ENCODE measurements at regions not wholly inside any gene's neighbourhood (a gene's known extent, or its start where the extent isn't known, plus 50 kb on each side); places are given as distances from the start of the nearest gene placed in this dataset.
A peak's percentile ranks its signal among the peaks of the same experiment; 100 is the strongest.

GRCh38 chr2:60641811-60642788 is 88.6 kb upstream of the BCL11A start:
- DNase-seq (ENCODE audit: low spot score in 2 of 2) (no peak), ATAC-seq (peak; percentile 48)
- H3K9me3 Mint-ChIP-seq, result no peaks in the 10 kb centered on the region
- no peak overlapping the region for H3K4me3 Mint-ChIP-seq
- no peak overlapping the region for H3K27ac Mint-ChIP-seq
- peaks cover 6% of the 10 kb centered on the region for H3K4me1 Mint-ChIP-seq
- no peaks in the 10 kb centered on the region for H3K36me3 Mint-ChIP-seq

DNA sequence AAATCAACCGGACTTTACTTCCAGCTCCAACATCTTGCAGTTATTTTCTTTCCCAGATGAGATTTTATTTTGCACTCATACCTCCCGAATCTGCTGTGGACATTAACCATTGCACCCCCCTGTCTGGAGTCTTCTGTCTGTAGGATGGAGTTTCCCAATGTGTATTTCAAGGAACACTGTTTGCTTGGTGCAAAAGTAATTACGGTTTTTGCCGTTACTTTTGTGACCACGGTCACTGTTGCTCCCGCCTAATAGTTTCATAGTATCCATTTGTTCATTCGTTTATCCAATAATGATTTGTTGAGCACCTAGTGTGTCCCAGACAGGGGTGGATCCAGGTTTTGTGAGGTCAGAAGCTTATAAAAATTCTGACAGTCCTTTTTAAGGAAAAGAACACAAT is 90.3 kb upstream of the BCL11A start:
- Mint-ChIP-seq H3K36me3 (no peaks in the 10 kb centered on the region), H3K4me3 (no peak overlapping the region), H3K9me3 (no peaks in the 10 kb centered on the region), H3K4me1 (peaks cover 6% of the 10 kb centered on the region), H3K27ac (no peak overlapping the region)
- no peak for ATAC-seq
- no peak for DNase-seq (ENCODE audit: low spot score in 2 of 2)

DNA sequence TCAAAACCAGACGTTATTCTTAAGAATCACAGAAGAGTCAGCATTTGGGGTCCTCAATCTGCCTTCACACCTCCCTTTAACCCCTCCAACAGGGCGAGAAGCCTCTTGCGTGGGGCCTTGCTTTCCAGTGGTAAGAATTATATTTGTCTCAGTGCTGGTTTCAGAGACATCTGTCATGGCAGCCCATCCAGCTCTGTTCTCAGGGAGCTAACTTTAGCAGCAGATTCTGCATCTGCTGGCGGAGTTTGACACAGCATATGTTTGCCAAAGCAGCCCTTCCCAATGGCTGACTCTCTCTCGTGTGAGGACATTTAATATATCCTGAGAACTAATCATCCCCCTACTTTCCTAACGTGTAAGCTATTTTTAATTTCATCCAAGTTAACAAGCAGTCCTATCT is 91.5 kb upstream of the BCL11A start:
- no peaks in the 10 kb centered on the region for H3K36me3 Mint-ChIP-seq
- ATAC-seq (no peak), DNase-seq (ENCODE audit: low spot score in 2 of 2) (no peak)
- H3K27ac Mint-ChIP-seq, result no peak overlapping the region
- no peak overlapping the region for H3K4me3 Mint-ChIP-seq
- H3K9me3 Mint-ChIP-seq, result no peaks in the 10 kb centered on the region
- H3K4me1 Mint-ChIP-seq, result peaks cover 6% of the 10 kb centered on the region

DNA sequence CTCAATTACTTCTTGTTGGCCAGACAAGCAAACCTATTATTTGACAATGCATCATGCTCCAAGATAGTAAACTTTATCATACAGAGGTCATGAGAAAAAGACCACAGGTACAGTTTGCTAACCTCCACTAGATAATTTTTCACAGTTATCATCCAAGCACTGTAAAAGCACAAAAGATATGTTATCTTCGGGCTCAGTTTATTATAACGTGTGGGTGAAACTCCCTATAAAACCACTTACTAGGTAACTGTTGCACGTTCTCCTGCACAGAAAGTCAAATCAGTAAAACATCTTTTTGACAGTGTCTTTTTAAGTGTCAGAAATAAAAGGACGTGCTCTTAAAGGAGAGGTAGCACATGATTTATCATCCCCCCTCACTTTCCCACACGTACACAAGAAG is 94.7 kb upstream of the BCL11A start:
- Mint-ChIP-seq H3K4me1 (no peaks in the 10 kb centered on the region), H3K27ac (no peak overlapping the region), H3K36me3 (no peaks in the 10 kb centered on the region), H3K9me3 (no peaks in the 10 kb centered on the region), H3K4me3 (no peak overlapping the region)
- DNase-seq (ENCODE audit: low spot score in 2 of 2) (no peak), ATAC-seq (no peak)

DNA sequence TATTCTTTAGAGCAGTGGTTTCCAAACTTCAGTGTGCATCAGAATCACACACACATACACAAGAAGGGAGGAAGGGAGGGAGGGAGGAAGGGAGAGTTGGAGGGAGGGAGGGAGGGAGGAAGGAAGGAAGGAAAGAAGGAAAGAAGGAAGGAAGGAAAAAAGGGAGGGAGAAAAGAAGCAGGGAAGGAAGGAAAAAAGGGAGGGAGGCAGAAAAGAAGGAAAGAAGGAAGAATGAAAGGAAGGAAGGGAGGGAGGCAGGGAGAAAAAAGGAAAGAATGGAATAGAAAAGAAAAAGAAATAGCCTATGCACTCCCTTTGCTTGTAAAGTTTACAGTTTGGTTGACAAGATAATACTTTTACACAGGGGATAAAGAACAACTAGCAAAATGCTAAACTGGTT is 96.3 kb upstream of the BCL11A start:
- H3K4me3 Mint-ChIP-seq, result no peak overlapping the region
- H3K27ac Mint-ChIP-seq, result no peak overlapping the region
- H3K36me3 Mint-ChIP-seq, result no peaks in the 10 kb centered on the region
- no peaks in the 10 kb centered on the region for H3K4me1 Mint-ChIP-seq
- ATAC-seq, result no peak
- no peaks in the 10 kb centered on the region for H3K9me3 Mint-ChIP-seq
- DNase-seq (ENCODE audit: low spot score in 2 of 2), result no peak

DNA sequence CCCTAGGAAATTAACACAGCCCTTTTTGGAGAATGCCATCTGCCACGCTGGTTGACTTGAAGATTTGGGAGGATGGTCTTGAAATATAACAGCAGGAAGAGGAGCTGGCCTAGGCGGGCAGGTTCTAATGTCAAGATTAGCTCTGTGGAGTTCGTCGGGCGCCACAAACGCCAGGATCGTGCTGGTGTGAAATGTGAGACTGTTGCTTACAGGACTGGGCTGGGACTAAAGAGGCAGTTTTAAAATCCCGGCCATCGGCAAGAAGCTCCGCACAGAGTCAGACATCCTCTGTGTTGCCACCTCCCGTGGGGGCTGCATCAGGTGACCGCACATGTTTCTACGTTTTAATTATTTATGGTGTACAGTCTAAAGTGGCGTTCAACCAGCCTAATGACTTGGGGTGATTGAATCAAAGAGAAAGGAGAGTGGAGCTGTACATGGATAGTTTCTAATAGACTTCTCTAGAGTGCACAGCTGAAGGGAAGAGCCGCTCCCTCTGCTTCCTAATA is 99.4 kb upstream of the BCL11A start:
- no peak for DNase-seq (ENCODE audit: low spot score in 2 of 2)
- no peak overlapping the region for H3K27ac Mint-ChIP-seq

GRCh38 chr2:60657673-60658072 is 98.4 kb upstream of the PAPOLG start:
- H3K4me3 Mint-ChIP-seq, result no peak overlapping the region
- H3K27ac Mint-ChIP-seq, result no peak overlapping the region
- no peaks in the 10 kb centered on the region for H3K4me1 Mint-ChIP-seq

More for the DNA sequence above, 99.4 kb upstream of the BCL11A start:
- Mint-ChIP-seq H3K36me3 (no peaks in the 10 kb centered on the region), H3K4me3 (no peak overlapping the region), H3K9me3 (no peaks in the 10 kb centered on the region), H3K4me1 (no peaks in the 10 kb centered on the region)
- ATAC-seq, result no peak

DNA sequence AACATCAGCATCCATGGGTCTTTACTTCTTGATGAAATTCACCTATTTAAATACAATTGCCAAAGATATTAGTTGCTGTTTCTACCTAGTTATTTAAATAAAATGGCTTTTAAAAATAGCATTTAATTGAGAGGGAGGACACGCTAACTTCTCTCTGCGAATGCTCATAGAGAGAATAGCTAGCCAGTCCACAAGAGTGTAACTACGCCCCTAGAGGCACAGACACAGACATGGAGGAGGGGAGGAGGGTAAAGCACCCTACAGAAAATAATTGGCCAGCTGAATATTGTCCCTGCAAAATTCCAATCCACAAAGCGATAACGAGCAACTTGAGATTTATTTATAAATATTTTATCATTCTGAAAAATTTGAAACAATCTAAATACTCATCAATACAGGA is 97.0 kb upstream of the PAPOLG start:
- Mint-ChIP-seq H3K36me3 (no peaks in the 10 kb centered on the region), H3K27ac (no peak overlapping the region), H3K4me3 (no peak overlapping the region), H3K9me3 (no peaks in the 10 kb centered on the region), H3K4me1 (no peaks in the 10 kb centered on the region)
- no peak for ATAC-seq
- no peak for DNase-seq (ENCODE audit: low spot score in 2 of 2)

More at GRCh38 chr2:60657673-60658072, 98.4 kb upstream of the PAPOLG start:
- ATAC-seq (peak; percentile 15), DNase-seq (ENCODE audit: low spot score in 2 of 2) (no peak)
- H3K9me3 Mint-ChIP-seq, result no peaks in the 10 kb centered on the region
- H3K36me3 Mint-ChIP-seq, result no peaks in the 10 kb centered on the region

- Mint-ChIP-seq H3K4me1 (no peaks in the 10 kb centered on the region), H3K4me3 (no peak overlapping the region), H3K27ac (no peak overlapping the region)
Observed at GRCh38 chr2:60661073-60661738, 94.9 kb upstream of the PAPOLG start.

DNA sequence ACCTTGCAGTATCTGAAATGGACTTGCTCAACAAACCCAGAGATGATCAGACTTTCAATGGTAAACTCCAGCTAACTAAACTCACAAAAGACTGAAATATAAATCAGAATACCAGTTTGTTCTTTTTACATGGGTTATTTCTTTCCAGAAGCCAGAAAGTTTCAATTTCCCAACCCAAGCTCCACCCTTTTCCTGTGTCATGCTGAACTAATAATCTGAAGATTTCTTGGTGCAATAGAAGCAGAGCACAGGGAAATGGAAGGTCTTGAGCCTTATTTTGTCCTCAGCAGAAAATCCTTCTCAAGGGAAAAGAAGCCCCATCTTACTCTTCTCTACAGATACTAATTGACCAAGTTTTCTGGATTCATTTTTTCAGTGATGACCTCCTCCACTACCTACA is 93.3 kb upstream of the PAPOLG start:
- H3K27ac Mint-ChIP-seq, result no peak overlapping the region
- no peak for ATAC-seq

More at GRCh38 chr2:60661073-60661738, 94.9 kb upstream of the PAPOLG start:
- ATAC-seq (no peak), DNase-seq (ENCODE audit: low spot score in 2 of 2) (no peak)
- Mint-ChIP-seq H3K9me3 (no peaks in the 10 kb centered on the region), H3K36me3 (no peaks in the 10 kb centered on the region)

DNA sequence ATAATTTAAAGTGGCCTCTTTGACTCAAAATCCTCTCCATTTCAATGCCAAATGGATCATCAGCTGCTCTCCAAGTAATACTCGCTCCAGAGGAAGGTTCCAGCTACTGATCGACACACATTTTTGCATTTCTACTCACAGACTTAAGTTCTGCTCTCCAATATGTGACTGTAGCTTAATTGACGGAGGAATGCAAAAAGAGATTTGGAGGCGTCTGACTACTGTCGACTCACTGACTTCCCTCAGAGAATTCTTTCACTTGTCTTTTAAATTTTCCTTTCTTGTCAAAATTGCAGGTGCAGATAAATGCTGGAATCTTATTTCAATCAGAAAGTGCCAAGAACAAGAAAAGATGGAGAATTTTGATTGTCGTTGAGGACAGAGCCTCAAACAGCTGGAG is 84.1 kb upstream of the PAPOLG start:
- Mint-ChIP-seq H3K36me3 (no peaks in the 10 kb centered on the region), H3K9me3 (no peaks in the 10 kb centered on the region), H3K27ac (no peak overlapping the region), H3K4me3 (no peak overlapping the region), H3K4me1 (no peaks in the 10 kb centered on the region)
- DNase-seq (ENCODE audit: low spot score in 2 of 2) (no peak), ATAC-seq (no peak)

More for the DNA sequence above, 93.3 kb upstream of the PAPOLG start:
- no peak for DNase-seq (ENCODE audit: low spot score in 2 of 2)
- H3K4me3 Mint-ChIP-seq, result no peak overlapping the region
- H3K4me1 Mint-ChIP-seq, result no peaks in the 10 kb centered on the region
- no peaks in the 10 kb centered on the region for H3K9me3 Mint-ChIP-seq
- H3K36me3 Mint-ChIP-seq, result no peaks in the 10 kb centered on the region

DNA sequence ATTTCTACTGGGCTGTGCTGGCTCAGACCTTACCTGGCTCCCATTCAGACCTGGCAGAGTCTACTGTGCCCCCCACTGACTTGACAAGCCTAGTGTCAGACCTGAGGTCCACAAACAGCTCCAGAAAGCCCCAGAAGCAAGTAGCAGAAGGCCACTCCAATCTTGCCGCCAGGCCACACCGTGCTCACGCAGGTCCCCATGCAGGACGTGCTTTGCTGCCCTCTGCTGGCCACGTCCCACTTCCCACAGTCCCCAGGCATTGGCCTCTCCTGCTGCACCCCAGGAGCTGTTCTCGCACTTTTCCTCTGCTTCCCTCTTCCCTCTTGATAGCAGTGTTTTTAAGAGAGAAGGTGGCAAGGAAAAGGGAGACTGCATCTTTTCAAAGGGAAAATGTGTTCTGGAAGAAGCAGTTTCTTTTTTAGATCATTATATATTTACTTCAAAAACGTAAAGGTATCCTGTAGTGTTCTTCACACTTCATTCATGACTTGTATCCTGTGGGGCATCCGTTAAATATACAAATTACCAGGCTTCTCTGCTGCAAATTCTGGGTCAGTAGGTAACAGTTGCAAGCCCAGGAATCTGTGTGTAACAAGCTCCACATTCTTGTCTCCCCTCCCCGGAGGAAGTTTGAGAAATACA is 81.4 kb upstream of the PAPOLG start:
- no peaks in the 10 kb centered on the region for H3K9me3 Mint-ChIP-seq
- DNase-seq (ENCODE audit: low spot score in 2 of 2), result peak; percentile 77 to 88
- H3K36me3 Mint-ChIP-seq, result no peaks in the 10 kb centered on the region
- no peak overlapping the region for H3K4me3 Mint-ChIP-seq
- peaks cover 6% of the 10 kb centered on the region for H3K4me1 Mint-ChIP-seq
- H3K27ac Mint-ChIP-seq, result no peak overlapping the region
- ATAC-seq, result peak; percentile 96

- Mint-ChIP-seq H3K9me3 (no peaks in the 10 kb centered on the region), H3K36me3 (no peaks in the 10 kb centered on the region), H3K27ac (no peak overlapping the region), H3K4me3 (no peak overlapping the region), H3K4me1 (peaks cover 10% of the 10 kb centered on the region)
- no peak for DNase-seq (ENCODE audit: low spot score in 2 of 2)
- ATAC-seq, result no peak
Observed at GRCh38 chr2:60675301-60675700, 80.8 kb upstream of the PAPOLG start.

- ATAC-seq (no peak), DNase-seq (ENCODE audit: low spot score in 2 of 2) (no peak)
- H3K4me1 Mint-ChIP-seq, result peaks cover 10% of the 10 kb centered on the region
- no peak overlapping the region for H3K27ac Mint-ChIP-seq
- H3K4me3 Mint-ChIP-seq, result no peak overlapping the region
- no peaks in the 10 kb centered on the region for H3K9me3 Mint-ChIP-seq
- no peaks in the 10 kb centered on the region for H3K36me3 Mint-ChIP-seq
Observed at GRCh38 chr2:60676706-60677330, 79.2 kb upstream of the PAPOLG start.

DNA sequence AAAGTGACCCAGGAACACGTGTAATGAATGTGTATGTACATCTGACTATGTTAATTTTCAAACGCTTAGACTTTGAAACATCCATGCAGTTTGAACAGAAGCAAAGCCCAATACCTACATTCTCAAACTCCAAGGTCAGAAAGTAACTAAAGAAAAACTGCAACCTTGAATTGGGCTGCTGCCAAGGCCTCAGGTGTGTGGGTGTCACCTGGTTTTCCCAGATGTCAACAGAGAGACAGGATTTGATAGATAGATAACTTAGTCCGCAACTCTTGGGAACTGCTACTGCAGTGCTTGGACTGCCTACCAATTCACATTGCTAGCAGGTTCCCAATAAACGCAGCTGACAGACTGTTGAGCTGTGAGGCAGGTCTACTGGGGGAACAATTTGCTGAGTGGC is 78.7 kb upstream of the PAPOLG start:
- peaks cover 10% of the 10 kb centered on the region for H3K4me1 Mint-ChIP-seq
- no peaks in the 10 kb centered on the region for H3K36me3 Mint-ChIP-seq
- H3K9me3 Mint-ChIP-seq, result no peaks in the 10 kb centered on the region
- H3K27ac Mint-ChIP-seq, result no peak overlapping the region
- H3K4me3 Mint-ChIP-seq, result no peak overlapping the region
- no peak for ATAC-seq
- DNase-seq (ENCODE audit: low spot score in 2 of 2), result no peak
